Hematopoietic multipotent progenitor cell (in vitro differentiated cells): ENCODE measurements at regions not wholly inside any gene's neighbourhood (a gene's known extent, or its start where the extent isn't known, plus 50 kb on each side); places are given as distances from the start of the nearest gene placed in this dataset.

Source experiments
- DNase-seq, 3 donors: peaks; one replicate each; pipeline ENCODE4 v3.0.0-alpha.2; 2011 to 2015; ENCODE audit warnings: low read depth in 2 of 3, low spot score in 2 of 3

- no peak for DNase-seq
These were observed 221.9 kb upstream of the FGGY start for GRCh38 chr1:59075021-59075420.

GRCh38 chr1:59076612-59077011 lies 220.3 kb upstream of the FGGY start:
- DNase-seq = peak in 1 of 3 donors; percentile 50

GRCh38 chr1:59077466-59078069 lies 219.3 kb upstream of the FGGY start:
- DNase-seq = no peak

GRCh38 chr1:59078070-59078800 lies 218.7 kb upstream of the FGGY start:
- DNase-seq = peak in 1 of 3 donors; percentile 26

GRCh38 chr1:59078866-59079265 lies 218.0 kb upstream of the FGGY start:
- DNase-seq = no peak

GRCh38 chr1:59079434-59080140 lies 217.3 kb upstream of the FGGY start:
- no peak for DNase-seq

- no peak for DNase-seq
These were observed 215.7 kb upstream of the FGGY start for GRCh38 chr1:59081181-59081580.

GRCh38 chr1:59081795-59082194 lies 215.1 kb upstream of the FGGY start:
- no peak for DNase-seq

- DNase-seq = peak in 1 of 3 donors; percentile 19
These were observed 212.7 kb upstream of the FGGY start for GRCh38 chr1:59083946-59084865.

GRCh38 chr1:59085101-59085500 lies 211.8 kb upstream of the FGGY start:
- no peak for DNase-seq

- DNase-seq = no peak
These were observed 207.7 kb upstream of the FGGY start for GRCh38 chr1:59089036-59089798.

GRCh38 chr1:59089922-59090457 lies 206.9 kb upstream of the FGGY start:
- DNase-seq = no peak

- no peak for DNase-seq
These were observed 204.8 kb upstream of the FGGY start for GRCh38 chr1:59092126-59092525.

- no peak for DNase-seq
These were observed 202.9 kb upstream of the FGGY start for GRCh38 chr1:59094001-59094400.

GRCh38 chr1:59096501-59096900 lies 200.4 kb upstream of the FGGY start:
- peak in 1 of 3 donors; percentile 44 for DNase-seq

GRCh38 chr1:59098655-59099054 lies 198.2 kb upstream of the FGGY start:
- no peak for DNase-seq

GRCh38 chr1:59100708-59101374 lies 196.1 kb upstream of the FGGY start:
- DNase-seq = no peak

- no peak for DNase-seq
These were observed 195.4 kb upstream of the FGGY start for GRCh38 chr1:59101518-59101917.

GRCh38 chr1:59103457-59103856 lies 193.4 kb upstream of the FGGY start:
- no peak for DNase-seq
